NT2/D1 (cell line): ENCODE measurements at regions not wholly inside any gene's neighbourhood (a gene's known extent, or its start where the extent isn't known, plus 50 kb on each side); places are given as distances from the start of the nearest gene placed in this dataset.

Source experiments
- SUZ12 ChIP-seq: IDR thresholded peaks from 2 replicates; pipeline ENCODE4 v1.6.1; 2011; ENCODE audit not compliant: insufficient read length, insufficient read depth; ENCODE audit errors: extremely low read depth
- YY1 ChIP-seq: IDR thresholded peaks from 2 replicates; pipeline ENCODE4 v1.6.1; 2011; ENCODE audit not compliant: insufficient read length, insufficient read depth
- ZNF274 ChIP-seq: IDR thresholded peaks from 2 replicates; pipeline ENCODE4 v1.6.1; 2011; ENCODE audit warnings: mild to moderate bottlenecking, low read depth, low read length

GRCh38 chr20:26207237-26207966 lies 510.7 kb upstream of the ZNF337 start:
- TF ChIP-seq YY1 (no peak), SUZ12 (no peak), ZNF274 (no peak)
